Neural crest cell (in vitro differentiated cells): ENCODE measurements at regions not wholly inside any gene's neighbourhood (a gene's known extent, or its start where the extent isn't known, plus 50 kb on each side); places are given as distances from the start of the nearest gene placed in this dataset.

Source experiments
- DNase-seq: peaks from one replicate; pipeline ENCODE4 v3.0.0; 2021; ENCODE audit warnings: low read depth, mixed read lengths, low spot score
- H3K27ac Mint-ChIP-seq: one replicate; pipeline ENCODE4 v1.8.0; 2021; ENCODE audit warnings: mild to moderate bottlenecking, mixed read lengths; ENCODE audit not compliant: unreplicated experiment
- H3K27me3 Mint-ChIP-seq: 2 replicates; pipeline ENCODE4 v1.8.0; 2021; ENCODE audit warnings: low read depth, mild to moderate bottlenecking, mixed read lengths
- H3K36me3 Mint-ChIP-seq: 2 replicates; pipeline ENCODE4 v1.8.0; 2021; ENCODE audit warnings: low read depth, mild to moderate bottlenecking, mixed read lengths
- H3K4me1 Mint-ChIP-seq: 2 replicates; pipeline ENCODE4 v1.8.0; 2021; ENCODE audit warnings: mixed read lengths
- H3K4me3 Mint-ChIP-seq: one replicate; pipeline ENCODE4 v1.8.0; 2021; ENCODE audit warnings: mild to moderate bottlenecking, mixed read lengths
- H3K9me3 Mint-ChIP-seq: 2 replicates; pipeline ENCODE4 v1.8.0; 2021; ENCODE audit warnings: mixed read lengths
- CTCF ChIP-seq: fragments of 200-600 bp; sonication (generic); conservative IDR thresholded peaks from 2 replicates; pipeline ENCODE4 v1.5.0; 2021; ENCODE audit warnings: antibody characterized with exemption, mild to moderate bottlenecking

GRCh38 chr12:67202011-67202677, 67.0 kb upstream of the CAND1 start:
- no peak overlapping the region for H3K4me3 Mint-ChIP-seq
- H3K4me1 Mint-ChIP-seq, result no peaks in the 10 kb centered on the region
- H3K27ac Mint-ChIP-seq, result no peak overlapping the region
- DNase-seq, result no peak
- no peaks in the 10 kb centered on the region for H3K9me3 Mint-ChIP-seq
- H3K36me3 Mint-ChIP-seq, result no peaks in the 10 kb centered on the region
- H3K27me3 Mint-ChIP-seq, result peaks cover 10% of the 10 kb centered on the region
- no peak for TF ChIP-seq CTCF

- no peaks in the 10 kb centered on the region for H3K4me1 Mint-ChIP-seq
- no peak for DNase-seq
- H3K4me3 Mint-ChIP-seq, result no peak overlapping the region
- peaks cover 10% of the 10 kb centered on the region for H3K27me3 Mint-ChIP-seq
- no peak overlapping the region for H3K27ac Mint-ChIP-seq
- H3K36me3 Mint-ChIP-seq, result no peaks in the 10 kb centered on the region
- no peak for TF ChIP-seq CTCF
- no peaks in the 10 kb centered on the region for H3K9me3 Mint-ChIP-seq
Observed at GRCh38 chr12:67202678-67203012, 66.5 kb upstream of the CAND1 start.

- DNase-seq, result no peak
- H3K9me3 Mint-ChIP-seq, result no peaks in the 10 kb centered on the region
- TF ChIP-seq CTCF, result no peak
- H3K4me1 Mint-ChIP-seq, result no peaks in the 10 kb centered on the region
- H3K27ac Mint-ChIP-seq, result no peak overlapping the region
- H3K4me3 Mint-ChIP-seq, result no peak overlapping the region
- H3K36me3 Mint-ChIP-seq, result no peaks in the 10 kb centered on the region
- H3K27me3 Mint-ChIP-seq, result peaks cover 2% of the 10 kb centered on the region
Observed at GRCh38 chr12:67208281-67209067, 60.7 kb upstream of the CAND1 start.

GRCh38 chr12:67211029-67211428, 58.1 kb upstream of the CAND1 start:
- H3K27ac Mint-ChIP-seq, result no peak overlapping the region
- H3K27me3 Mint-ChIP-seq, result peaks cover 4% of the 10 kb centered on the region
- no peak for TF ChIP-seq CTCF
- no peaks in the 10 kb centered on the region for H3K36me3 Mint-ChIP-seq
- H3K4me3 Mint-ChIP-seq, result no peak overlapping the region
- no peaks in the 10 kb centered on the region for H3K9me3 Mint-ChIP-seq
- no peak for DNase-seq
- H3K4me1 Mint-ChIP-seq, result no peaks in the 10 kb centered on the region

- no peak for TF ChIP-seq CTCF
- no peak overlapping the region for H3K27ac Mint-ChIP-seq
- no peaks in the 10 kb centered on the region for H3K4me1 Mint-ChIP-seq
- DNase-seq, result no peak
- H3K4me3 Mint-ChIP-seq, result no peak overlapping the region
- H3K27me3 Mint-ChIP-seq, result peaks cover 7% of the 10 kb centered on the region
- no peaks in the 10 kb centered on the region for H3K36me3 Mint-ChIP-seq
- H3K9me3 Mint-ChIP-seq, result no peaks in the 10 kb centered on the region
Observed at GRCh38 chr12:67211494-67211893, 57.7 kb upstream of the CAND1 start.
